Glomerular visceral epithelial cell (primary cell): ENCODE measurements at regions not wholly inside any gene's neighbourhood (a gene's known extent, or its start where the extent isn't known, plus 50 kb on each side); places are given as distances from the start of the nearest gene placed in this dataset.

Source experiments
- DNase-seq: peaks from one replicate; pipeline ENCODE4 v3.0.0-alpha.2; 2016; ENCODE audit errors: extremely low spot score

DNA sequence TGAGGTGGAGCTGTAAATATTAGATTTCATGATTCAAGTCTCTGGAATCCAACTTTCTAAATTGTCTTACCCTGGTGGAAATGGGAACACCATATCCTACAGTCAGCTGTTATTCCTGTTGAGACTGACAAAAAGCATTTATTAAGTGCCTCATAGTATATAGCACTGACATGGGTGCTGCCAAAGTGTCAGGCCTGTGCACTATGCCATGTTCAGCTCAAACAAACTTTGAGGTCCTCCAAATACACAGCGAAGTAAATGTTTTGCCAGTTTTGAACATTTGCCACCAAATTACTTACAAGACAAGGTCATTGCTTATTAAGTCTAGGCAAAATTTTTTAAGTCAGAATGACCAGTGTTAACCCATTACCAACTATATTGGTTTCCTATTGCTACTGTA is 162.9 kb upstream of the SLC25A13 start:
- DNase-seq, result no peak

DNA sequence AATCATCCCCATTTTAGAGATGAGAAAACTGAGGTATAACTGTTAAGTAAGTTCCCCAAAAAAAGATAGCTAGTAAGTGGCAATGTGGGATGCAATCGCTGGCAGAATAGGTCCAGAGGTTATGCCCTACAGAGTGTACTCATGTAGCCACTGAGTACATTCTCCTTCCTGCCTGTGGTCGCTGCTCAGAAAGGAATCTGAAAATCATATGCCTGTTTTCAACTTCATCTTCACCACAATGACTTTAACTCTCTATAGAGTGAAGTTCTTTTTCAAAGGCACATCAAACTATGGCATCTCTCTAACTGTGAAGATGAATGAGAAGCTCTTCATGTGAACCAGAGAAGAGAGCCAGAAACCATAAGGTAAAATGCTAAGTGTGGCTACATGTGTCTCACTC is 162.2 kb upstream of the SLC25A13 start:
- DNase-seq, result no peak

DNA sequence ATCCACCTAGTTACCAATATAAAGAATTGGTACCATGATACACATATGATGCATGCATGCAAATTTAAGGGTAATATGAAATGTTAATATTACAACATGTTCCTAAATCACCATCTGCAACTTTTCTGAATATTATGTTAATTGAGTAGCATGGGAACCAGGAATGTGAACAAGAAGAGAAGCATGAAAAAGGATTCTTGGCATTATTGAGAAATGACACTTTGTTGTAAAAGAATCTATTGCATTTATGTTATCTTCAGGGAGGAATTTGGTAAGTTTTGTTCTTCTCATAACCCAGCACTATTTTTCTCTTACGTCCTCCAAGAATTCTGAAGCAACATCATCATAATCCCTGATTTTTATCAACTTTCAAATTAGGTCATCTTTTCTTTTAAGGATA is 159.9 kb upstream of the SLC25A13 start:
- no peak for DNase-seq

DNA sequence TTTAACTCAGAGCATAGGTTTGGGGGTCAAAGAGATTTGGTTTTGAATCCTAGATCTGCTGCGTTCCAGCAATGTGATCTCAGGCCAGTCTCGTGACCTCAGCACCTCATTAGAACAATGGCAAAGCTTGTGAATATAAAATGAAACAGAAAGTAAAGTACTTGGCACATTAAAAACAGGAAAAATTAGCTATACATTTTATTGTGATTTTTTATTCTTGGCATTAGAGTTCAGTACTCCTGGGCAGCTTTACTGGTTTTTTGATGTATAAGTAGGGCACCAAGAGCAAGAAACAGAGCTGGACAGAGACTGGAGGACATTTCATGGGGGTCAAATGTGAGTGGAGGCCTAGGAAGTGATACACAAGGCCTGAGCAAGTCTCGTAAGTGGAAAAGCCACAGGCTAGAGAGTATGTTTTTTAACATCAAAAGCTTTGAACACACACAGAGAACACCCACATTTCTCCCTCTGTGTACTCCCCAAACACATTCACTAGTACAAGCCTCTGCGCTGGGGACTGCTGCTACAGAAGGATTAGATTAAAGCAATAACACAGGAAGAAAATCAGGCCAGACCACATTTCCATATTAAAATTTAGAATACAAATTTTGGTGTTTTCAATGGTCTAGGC is 157.2 kb upstream of the SLC25A13 start:
- DNase-seq, result no peak

DNA sequence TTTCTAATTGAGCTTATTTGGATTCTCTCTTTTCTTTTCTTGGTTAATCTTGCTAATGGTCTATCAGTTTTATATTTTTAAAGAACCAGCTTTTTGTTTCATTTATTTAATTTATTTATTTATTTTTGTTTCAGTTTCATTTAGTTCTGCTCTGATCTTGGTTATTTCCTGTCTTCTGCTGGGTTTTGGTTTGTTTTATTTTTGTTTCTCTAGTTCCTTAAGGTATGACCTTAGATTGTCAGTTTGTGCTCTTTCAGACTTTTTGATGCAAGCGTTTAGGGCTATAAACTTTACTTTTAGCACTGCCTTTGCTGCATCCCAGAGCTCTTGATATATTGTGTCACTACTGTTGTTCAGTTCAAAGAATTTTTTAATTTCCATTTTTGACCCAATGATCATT is 149.7 kb upstream of the SLC25A13 start:
- DNase-seq, result no peak

DNA sequence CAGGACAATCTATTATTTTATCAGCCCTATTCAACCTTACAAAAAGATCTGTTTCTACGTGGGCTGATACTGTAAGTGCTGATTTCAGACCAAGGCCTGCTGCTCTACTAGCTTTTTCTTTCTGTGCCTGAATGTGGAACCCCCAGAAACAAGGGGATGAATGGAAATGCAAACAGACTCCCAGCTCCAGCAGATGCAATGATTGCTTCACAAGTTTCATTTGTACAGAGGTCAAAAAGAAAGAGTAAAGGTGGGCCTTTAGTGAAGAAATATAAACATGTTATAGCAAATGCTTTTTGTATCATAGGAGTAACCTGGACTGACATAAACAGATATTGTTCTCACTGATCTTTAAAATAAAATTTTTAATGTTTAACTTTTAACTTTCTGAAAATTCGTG is 130.2 kb upstream of the SLC25A13 start:
- no peak for DNase-seq

DNA sequence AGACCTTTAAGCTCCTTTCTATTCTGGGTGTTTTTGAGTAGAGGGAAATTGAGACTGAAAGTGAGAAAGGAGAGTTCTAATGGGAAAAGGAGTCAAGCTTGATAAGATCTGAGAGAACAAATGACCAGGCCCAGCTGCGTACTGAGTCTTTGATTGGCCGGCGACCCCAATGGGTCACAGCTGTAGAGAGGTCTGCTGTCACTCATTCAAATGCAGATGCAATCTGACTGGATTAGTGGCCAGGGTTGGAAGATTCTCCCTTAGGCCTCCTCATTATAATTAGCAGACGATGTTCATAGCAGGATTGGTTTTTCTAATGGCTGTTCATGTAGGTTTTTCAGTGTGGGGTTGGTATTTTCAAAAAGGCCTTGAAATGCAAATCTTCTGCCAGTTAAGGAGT is 127.2 kb upstream of the SLC25A13 start:
- DNase-seq, result no peak

DNA sequence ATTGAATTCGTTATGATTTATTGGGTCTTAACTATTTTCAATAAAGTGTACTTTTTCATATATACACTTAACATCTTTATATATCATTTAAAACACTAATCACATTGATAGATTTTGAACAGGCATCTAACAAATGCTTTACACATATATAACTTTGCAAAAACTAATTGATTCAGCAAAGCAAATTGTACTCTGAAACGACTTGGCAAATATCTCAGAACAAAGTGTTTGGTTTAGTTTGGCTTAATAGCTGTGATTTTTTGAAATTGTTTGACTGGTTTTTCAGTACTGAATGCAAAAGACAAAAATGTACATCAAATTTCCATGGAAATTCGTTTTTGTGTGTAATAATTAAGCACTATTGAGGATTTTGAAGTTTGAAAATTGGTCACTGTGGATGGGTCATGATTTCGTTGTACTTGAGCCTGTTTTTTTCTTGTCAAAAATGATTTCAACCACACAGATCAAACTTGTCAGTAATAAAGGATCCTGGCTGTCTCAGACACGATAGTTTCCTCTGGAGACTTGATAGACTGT is 125.3 kb upstream of the SLC25A13 start:
- no peak for DNase-seq

DNA sequence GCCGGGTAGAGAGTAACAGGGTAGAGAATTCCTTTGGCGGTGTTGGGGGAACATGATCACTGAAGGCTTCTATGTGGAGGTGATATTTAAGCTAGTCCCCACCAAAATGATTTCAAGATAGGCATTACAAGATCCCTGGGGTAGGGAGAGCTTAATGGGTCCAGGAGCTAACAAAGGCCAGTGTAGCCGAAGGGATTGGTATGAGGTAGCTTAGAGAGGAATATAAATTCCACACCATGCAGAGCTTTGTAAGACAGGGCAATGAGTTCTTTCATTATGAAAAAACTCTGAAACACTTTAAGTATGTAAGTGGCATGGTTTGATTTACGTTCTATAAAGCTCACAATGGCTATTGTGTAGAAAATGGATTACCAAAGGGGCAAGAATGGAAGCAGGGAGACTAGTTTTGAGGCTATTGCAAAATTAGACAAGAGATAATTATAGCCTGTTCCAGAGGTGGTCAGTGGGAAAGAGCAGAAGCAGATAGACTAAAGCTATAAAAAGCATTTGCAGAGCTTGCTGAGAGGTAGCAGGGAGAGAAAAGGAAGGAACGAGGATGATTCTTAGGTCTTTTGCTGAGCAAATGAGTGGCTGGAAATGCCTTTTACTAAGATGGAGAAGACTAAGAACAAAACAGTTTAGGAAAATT is 119.7 kb upstream of the SLC25A13 start:
- DNase-seq, result no peak

DNA sequence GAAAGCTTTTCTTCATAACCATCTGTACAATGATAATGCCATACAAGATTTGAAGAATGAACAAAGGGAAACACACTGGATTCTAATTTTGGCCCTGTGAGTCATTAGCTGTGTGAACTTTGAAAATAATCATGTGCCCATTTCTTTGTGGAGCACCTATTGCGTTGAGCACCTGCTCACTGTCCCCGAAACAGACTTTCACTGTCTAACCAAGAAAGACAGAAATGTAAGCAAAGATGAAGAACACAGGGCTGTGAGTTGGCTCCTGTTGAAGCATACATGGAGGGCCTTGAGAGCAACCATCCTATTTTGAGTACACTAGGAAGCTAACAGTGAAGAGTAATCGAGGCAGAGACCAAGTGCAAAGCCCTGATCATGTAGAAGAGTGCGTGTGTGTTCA is 118.4 kb upstream of the SLC25A13 start:
- no peak for DNase-seq

DNA sequence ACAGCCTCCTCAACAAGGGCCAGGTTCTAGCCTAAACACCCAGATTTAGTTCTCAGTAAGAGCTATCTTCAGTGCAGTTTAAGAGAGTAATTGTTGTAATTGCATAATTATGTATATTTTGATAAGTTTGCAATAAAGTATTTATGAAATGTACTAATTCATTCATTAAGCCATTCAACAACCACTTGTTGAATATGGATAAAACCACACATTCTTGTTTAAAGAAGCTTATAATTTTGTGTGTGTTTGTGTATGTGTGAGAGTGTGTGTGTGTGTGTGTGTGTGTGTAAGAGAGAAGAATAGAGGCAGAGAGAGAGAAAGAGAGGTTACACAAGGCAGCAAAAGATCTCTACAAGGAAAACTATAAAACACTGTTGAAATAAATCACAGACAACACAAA is 115.0 kb upstream of the SLC25A13 start:
- DNase-seq, result no peak

DNA sequence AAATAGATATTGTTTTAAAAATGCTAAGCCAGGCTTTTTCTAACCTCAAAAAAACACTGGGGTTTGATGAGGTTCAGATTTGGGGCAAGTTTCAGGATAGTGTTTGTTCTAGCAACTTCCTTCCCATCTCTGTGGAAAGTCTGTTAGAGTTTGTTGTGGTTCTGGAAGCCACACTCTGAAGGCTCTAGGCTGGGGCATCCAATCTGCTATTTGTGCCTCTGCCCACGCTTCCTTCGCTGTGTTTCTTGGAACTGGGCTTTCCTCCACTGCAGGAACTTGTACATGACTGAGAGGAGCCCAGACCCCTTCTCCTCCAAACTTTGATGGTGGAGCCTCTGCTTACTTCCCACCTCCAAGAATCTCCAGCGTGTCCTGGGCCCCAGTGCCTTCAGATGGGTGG is 108.5 kb upstream of the SLC25A13 start:
- no peak for DNase-seq

DNA sequence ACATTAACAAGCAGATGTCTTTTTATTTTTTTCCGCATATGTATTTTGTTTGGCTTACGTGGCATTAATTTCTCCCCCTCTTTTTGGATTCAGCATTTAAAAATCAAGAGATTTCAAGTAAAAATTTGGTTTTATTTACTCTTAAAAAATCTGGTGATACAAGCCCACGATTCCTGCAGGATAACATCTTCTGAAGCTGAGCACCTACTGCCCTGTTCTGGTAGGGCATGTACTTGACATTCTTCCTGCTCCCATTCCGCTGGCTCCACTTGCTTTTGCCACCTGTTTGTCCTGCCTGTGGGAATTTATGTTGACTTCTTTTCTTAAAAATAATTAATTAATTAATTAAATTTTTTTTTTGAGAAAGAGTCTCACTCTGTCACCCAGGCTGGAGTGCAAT is 105.2 kb upstream of the SLC25A13 start:
- no peak for DNase-seq

DNA sequence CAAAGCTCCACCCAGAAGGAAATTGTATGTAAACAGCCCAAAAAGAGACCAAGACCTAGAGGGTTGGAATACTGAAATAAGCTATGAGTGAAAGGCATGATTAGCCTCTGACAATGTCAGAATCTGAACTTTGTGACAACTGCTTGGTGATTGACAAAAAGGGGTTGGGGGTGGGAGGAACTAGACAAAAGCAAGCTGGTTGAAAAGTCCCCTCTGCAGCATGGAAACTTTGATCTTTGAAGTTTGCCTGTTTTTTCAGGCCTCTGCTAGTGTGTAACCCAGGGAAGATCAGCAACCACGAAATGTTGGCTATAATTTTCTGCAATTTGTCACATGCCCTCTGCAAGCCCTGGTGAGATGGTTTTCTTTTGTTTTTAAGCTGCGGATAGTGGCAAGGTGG is 104.8 kb upstream of the SLC25A13 start:
- no peak for DNase-seq

DNA sequence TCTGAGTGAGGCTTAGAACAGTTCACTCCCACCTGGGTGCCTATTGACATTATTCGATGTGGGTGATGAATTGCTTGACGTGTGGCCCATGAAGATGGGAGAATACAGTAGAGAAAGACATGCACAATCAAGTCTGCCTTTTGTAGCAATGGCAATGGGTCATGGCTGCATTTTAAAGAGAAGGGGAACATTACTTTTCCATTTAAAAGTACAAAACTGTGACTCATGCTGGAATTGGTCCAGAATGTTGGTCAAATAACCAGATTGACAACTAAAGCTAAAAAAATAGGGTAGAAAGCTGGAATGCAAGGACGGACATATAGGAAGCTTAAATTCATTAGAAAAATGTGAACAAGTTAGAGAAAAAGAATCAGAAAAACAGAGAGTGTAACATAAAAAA is 104.1 kb upstream of the SLC25A13 start:
- no peak for DNase-seq

DNA sequence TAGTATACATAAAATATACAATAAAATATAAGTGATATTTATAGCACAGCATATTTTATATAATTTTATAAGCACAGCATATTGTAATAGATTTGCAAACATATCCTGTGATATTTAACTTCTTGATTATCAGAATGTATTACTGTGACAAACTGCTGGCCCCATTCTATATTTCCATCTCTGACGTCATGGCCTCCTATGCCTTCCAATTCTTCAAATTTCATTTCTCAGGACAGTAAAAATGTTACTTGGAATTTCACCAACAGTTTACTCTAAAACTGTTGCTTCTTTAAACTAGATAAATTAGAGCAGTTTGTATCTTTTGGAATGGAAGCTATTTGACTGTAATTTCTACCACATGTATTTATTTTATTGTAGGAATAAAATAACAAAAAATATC is 102.5 kb upstream of the SLC25A13 start:
- no peak for DNase-seq

DNA sequence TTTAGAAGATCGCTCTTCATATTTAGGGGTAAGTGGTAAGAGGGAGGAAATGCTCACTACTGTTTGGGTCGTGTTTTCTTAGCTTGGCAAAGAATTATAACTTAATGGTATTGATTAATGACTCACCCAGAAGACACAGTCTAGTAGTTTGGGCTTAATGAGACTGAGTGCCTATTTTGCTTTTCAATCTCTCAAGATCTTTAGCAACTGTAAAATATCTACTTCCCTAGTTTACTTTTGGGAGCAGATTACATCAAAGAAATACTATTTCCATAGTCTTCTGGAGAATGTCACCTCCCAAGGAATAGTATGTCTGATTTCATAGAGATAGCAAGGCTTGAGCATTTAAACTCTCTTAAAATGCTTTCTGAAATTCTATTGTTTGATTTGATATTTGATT is 100.5 kb upstream of the SLC25A13 start:
- no peak for DNase-seq

DNA sequence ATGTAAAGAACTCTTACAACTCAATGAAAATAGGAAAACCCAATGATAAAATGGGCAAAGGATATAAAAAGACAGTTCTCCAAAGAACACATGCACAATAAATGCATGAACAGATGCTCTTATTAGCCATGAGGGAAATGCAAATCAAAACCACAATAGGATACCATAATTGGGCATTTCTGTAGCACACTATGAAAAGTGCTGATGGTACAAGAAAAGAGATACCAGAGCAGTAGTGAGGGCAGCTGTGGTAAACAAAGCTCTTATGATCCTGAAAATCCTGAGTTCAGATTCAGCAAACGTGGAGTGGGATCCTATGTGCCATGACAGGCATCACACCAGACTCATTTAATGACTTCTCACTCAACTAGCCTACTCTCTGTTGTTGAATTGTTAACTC is 96.7 kb upstream of the SLC25A13 start:
- no peak for DNase-seq

DNA sequence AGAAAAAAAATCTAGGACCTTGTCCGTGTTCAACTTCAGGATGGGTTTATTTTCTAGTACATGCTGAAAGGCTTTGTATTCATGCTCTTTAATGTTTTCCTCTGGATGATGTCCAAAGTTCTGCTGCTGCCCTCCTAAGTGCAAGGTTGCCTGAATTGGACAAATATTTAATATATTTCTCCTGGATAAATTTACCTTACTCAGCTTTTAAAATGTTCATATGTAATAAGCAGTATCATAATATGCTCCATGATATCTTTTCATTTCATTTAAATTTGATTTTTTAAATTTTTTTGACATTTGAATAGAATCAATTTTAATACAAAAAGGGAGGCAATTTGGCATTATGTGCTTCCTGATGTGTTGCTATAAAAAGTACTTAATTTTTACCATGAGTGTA is 95.9 kb upstream of the SLC25A13 start:
- DNase-seq, result no peak

DNA sequence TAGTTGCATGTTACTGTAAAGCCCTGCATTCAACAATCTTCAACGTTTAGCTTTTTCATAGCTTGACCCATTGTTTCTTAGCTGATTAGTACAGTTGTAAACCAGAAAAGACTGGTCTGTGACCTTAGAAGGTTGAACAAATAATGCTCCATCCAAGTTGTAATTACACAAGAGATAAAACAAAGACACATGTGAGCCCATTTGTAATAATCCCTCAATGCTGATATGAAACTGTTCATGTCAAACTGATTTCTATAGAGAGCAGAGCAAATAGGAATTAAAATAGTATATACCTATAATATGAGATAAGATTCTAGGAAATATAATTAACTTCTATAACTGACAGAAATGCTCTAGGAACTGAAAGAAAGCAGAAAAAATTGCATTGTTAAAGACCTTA is 94.7 kb upstream of the SLC25A13 start:
- no peak for DNase-seq

DNA sequence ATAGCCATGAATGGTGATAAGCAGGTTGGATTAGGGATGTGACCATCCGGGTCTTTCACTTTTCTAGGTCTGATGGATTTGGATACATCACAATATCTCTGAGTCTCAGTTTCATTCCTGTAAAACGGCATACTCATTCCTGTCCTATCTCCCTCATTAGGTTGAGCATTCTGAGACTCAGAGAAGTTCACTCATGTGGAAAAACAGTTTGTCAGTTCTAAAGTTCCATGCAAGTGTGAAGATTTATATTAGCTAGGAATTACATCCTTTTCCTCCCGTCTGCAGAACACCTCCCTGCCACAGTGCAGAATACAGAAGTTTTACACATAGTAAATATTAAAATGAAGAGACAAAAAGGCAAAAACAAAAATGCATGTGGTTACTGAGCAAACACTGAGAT is 94.2 kb upstream of the SLC25A13 start:
- DNase-seq, result no peak

DNA sequence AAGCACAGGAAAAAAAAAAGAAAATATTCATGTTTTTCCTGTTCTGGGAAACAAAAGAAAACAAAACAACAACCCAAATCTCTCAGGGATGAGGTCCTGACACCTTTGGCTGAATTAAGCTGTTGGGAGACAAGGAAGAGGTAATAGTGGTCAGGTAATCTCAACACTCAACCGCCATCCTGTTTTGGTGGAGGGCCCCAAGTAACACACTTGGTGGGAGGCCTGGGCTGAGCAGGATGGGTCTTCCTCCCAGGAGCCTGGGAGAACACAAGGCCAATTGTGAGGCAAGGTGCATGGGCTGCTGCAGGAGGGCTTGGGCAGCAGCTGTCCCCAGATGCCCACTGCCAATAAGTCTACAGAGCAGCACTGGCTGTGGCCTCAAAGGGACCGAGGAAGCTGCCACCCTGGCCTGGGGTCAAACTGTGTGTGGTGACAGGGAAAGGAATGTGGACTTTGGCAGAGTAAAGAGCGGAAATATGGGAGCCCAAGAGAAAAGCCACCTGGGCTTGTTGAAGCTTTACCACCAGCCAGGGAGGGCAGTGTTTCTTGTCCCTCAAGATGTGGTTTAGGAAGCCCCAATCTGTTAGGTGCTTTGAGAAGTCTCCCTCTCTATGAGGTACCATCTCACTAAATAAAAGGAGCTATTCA is 93.5 kb upstream of the SLC25A13 start:
- no peak for DNase-seq

DNA sequence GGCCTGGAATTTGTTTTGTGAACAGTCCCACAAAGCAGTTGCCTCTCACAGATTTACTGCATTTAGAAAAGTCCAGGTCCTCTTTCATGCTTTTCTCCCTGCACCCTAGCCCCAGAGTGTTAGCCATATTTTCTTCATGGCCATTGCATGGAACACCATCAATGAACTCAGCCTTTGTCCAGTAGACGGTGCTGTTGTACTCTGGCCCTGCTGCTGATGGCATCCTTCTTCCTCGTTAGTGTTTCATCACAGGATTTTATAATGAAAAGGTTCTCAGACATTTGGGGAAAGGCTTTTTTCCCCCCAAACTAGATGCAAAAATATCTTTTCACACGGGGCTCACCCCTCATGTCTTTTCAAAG is 93.0 kb upstream of the SLC25A13 start:
- no peak for DNase-seq
